Adrenal gland (tissue), 5 donors: ENCODE measurements at regions not wholly inside any gene's neighbourhood (a gene's known extent, or its start where the extent isn't known, plus 50 kb on each side); places are given as distances from the start of the nearest gene placed in this dataset.

Experiments
- POLR2A ChIP-seq, 2 donors: fragments of 450-650 bp; IDR thresholded peaks; one replicate each; pipeline ENCODE4 v1.6.1; 2017; ENCODE audit warnings: antibody characterized with exemption in 2 of 2, mild to moderate bottlenecking in 2 of 2, moderate library complexity in 1 of 2
- TF ChIP-seq, protein P1 (sequence below), 6 experiments: fragments of 450-650 bp in 4 of 6; fragments of 200-600 bp in 2 of 6; sonication (generic) in 1 of 6; IDR thresholded peaks; 1 replicate in 5 of 6; 2 replicates in 1 of 6; pipeline versions ENCODE4 v1.5.1 to v1.8.0; 2016 to 2021; ENCODE audit warnings: antibody characterized with exemption in 6 of 6, mild to moderate bottlenecking in 2 of 6, moderate library complexity in 1 of 6
- donor health status: DM: no; HTN: no; CAD: no.

DNA sequence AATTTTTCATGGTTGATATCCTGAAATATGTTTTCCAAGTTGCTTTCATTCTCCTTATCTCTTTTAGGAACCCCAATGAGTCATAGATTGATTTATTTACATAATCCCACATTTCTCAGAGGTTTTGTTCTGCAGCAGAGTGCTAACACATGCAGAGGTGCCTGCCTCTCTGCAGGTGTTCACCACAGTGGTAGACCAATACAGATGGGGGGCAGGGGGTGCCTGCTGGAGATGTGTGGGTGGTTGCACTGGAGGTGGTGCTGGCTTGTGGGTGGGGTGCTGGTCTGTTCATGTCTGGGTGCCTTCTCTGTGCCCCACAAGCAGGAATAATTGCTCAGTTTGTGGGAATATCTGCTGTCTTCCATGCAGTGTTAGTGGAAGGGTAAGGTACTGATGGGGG lies 131.1 kb downstream of the JRKL start:
- TF ChIP-seq, protein P1, sequence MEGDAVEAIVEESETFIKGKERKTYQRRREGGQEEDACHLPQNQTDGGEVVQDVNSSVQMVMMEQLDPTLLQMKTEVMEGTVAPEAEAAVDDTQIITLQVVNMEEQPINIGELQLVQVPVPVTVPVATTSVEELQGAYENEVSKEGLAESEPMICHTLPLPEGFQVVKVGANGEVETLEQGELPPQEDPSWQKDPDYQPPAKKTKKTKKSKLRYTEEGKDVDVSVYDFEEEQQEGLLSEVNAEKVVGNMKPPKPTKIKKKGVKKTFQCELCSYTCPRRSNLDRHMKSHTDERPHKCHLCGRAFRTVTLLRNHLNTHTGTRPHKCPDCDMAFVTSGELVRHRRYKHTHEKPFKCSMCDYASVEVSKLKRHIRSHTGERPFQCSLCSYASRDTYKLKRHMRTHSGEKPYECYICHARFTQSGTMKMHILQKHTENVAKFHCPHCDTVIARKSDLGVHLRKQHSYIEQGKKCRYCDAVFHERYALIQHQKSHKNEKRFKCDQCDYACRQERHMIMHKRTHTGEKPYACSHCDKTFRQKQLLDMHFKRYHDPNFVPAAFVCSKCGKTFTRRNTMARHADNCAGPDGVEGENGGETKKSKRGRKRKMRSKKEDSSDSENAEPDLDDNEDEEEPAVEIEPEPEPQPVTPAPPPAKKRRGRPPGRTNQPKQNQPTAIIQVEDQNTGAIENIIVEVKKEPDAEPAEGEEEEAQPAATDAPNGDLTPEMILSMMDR (IDR thresholded peaks at IDR 0.05) = no peak
- TF ChIP-seq POLR2A (IDR thresholded peaks at IDR 0.05) = no peak
